OCI-LY3 (cell line): ENCODE measurements at regions not wholly inside any gene's neighbourhood (a gene's known extent, or its start where the extent isn't known, plus 50 kb on each side); places are given as distances from the start of the nearest gene placed in this dataset.
"Not testable (repeated sequence)": the region's sequence is repeated elsewhere in the genome, so short reads cannot be mapped to it uniquely, and the experiment has no call there.

Source experiments
- H2AFZ ChIP-seq: fragments of 200-600, 300-600 bp; shearing (Covaris generic); 2 replicates; pipeline ENCODE4 v1.6.0; 2014; ENCODE audit warnings: antibody characterized with exemption, low read depth, low read length
- H3K27ac ChIP-seq: fragments of 200-600, 300-600 bp; sonication (generic); 2 replicates; pipeline ENCODE4 v1.5.1; 2014; ENCODE audit warnings: mild to moderate bottlenecking, low read length, moderate library complexity, mixed read lengths
- H3K27me3 ChIP-seq: fragments of 200-600, 300-600 bp; sonication (generic); 2 replicates; pipeline ENCODE4 v1.6.1; 2014; ENCODE audit warnings: low read depth, low read length, mixed read lengths
- H3K36me3 ChIP-seq: fragments of 200-600, 300-600 bp; sonication (generic); replicated peaks from 2 replicates; pipeline ENCODE3; 2014; ENCODE audit warnings: low read depth, low read length, mixed read lengths
- H3K4me1 ChIP-seq: fragments of 300-600, 200-600 bp; sonication (generic); 2 replicates; pipeline ENCODE4 v1.6.1; 2014; ENCODE audit warnings: low read length, mixed read lengths
- H3K4me2 ChIP-seq: fragments of 200-600, 300-600 bp; sonication (generic); 2 replicates; pipeline ENCODE4 v1.6.1; 2014; ENCODE audit warnings: low read length, mixed read lengths
- H3K4me3 ChIP-seq: fragments of 300-600, 200-600 bp; sonication (generic); 2 replicates; pipeline ENCODE4 v1.5.1; 2014; ENCODE audit warnings: antibody characterized with exemption, mild to moderate bottlenecking, low read length, moderate library complexity
- H3K79me2 ChIP-seq: fragments of 300-600, 200-600 bp; shearing (Covaris generic); 2 replicates; pipeline ENCODE4 v1.6.1; 2014; ENCODE audit warnings: mild to moderate bottlenecking, low read length, mixed read lengths
- H3K9ac ChIP-seq: fragments of 300-600, 200-600 bp; shearing (Covaris generic); 2 replicates; pipeline ENCODE4 v1.6.0; 2014; ENCODE audit warnings: mild to moderate bottlenecking, low read length, moderate library complexity
- H3K9me3 ChIP-seq: fragments of 200-600, 300-600 bp; shearing (Covaris generic); 2 replicates; pipeline ENCODE4 v1.6.1; 2014; ENCODE audit warnings: low read length, mixed read lengths; ENCODE audit not compliant: insufficient read depth
- H4K20me1 ChIP-seq: fragments of 200-600, 300-600 bp; sonication (generic); 2 replicates; pipeline ENCODE4 v1.6.1; 2016; ENCODE audit warnings: low read length, mixed read lengths; ENCODE audit not compliant: insufficient read depth
- CTCF ChIP-seq: fragments of 200-600, 300-600 bp; sonication (generic); IDR thresholded peaks from 2 replicates; pipeline ENCODE4 v1.5.1; 2014; ENCODE audit warnings: antibody characterized with exemption, low read length, low read depth
- EZH2phosphoT487 ChIP-seq: fragments of 200-600 bp; shearing (Covaris generic); IDR thresholded peaks from 2 replicates; pipeline ENCODE4 v1.6.1; 2018; ENCODE audit warnings: antibody characterized with exemption, mixed run types, low read depth

DNA sequence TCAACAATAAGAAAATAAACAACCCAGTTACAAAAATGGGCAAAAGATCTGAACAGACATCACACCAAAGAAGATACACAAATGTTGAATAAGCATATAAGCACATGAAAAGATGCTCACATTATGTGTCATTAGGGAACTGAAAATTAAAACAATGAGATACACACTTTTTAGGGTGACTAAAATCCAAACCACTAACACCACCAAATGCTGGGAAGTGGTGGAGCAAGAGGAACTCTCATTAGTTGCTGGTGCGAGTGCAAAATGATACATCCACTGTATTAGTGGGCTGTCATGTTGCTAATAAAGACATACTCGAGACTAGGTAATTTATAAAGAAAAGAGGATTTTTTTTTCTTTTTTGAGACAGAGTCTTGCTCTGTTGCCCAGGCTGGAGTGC is 329.1 kb downstream of the TMEM38B start:
- Histone ChIP-seq H3K27me3 (peaks cover under 1% of the 10 kb centered on the region; the same call in 1 of the 2 replicates), H3K4me1 (peaks cover 16% of the 10 kb centered on the region), H3K9ac (no peak overlapping the region), H3K4me2 (peak overlapping the region; percentile 0; the same call in 1 of the 2 replicates), H4K20me1 (no peaks in the 10 kb centered on the region), H3K36me3 (peaks cover 21% of the 10 kb centered on the region), H2AFZ (no peak overlapping the region), H3K79me2 (no peaks in the 10 kb centered on the region), H3K9me3 (peaks cover 17% of the 10 kb centered on the region), H3K4me3 (no peak overlapping the region), H3K27ac (peak overlapping the region; percentile 43)
- TF ChIP-seq EZH2phosphoT487: no peak
- no peak for TF ChIP-seq CTCF

- no peak for TF ChIP-seq CTCF
- no peak for TF ChIP-seq EZH2phosphoT487
- H3K27me3 ChIP-seq: no peaks in the 10 kb centered on the region
- no peak overlapping the region for H3K9ac ChIP-seq
- H4K20me1 ChIP-seq: no peaks in the 10 kb centered on the region
- peaks cover 21% of the 10 kb centered on the region for H3K36me3 ChIP-seq
- H3K9me3 ChIP-seq: peaks cover 17% of the 10 kb centered on the region
- H2AFZ ChIP-seq: no peak overlapping the region
- no peak overlapping the region for H3K4me3 ChIP-seq
- no peaks in the 10 kb centered on the region for H3K79me2 ChIP-seq
- H3K4me2 ChIP-seq: no peak overlapping the region
- peaks cover 16% of the 10 kb centered on the region for H3K4me1 ChIP-seq
- no peak overlapping the region for H3K27ac ChIP-seq
Measured at GRCh38 chr9:106025453-106025852, 331.1 kb downstream of the TMEM38B start.

- not testable (repeated sequence) for H3K4me1 ChIP-seq, H3K9ac ChIP-seq, H3K27me3 ChIP-seq, H4K20me1 ChIP-seq, H3K27ac ChIP-seq, H2AFZ ChIP-seq, H3K4me3 ChIP-seq, H3K4me2 ChIP-seq, H3K79me2 ChIP-seq, H3K36me3 ChIP-seq, H3K9me3 ChIP-seq
Measured at GRCh38 chr9:106030146-106030545, 335.8 kb downstream of the TMEM38B start.

DNA sequence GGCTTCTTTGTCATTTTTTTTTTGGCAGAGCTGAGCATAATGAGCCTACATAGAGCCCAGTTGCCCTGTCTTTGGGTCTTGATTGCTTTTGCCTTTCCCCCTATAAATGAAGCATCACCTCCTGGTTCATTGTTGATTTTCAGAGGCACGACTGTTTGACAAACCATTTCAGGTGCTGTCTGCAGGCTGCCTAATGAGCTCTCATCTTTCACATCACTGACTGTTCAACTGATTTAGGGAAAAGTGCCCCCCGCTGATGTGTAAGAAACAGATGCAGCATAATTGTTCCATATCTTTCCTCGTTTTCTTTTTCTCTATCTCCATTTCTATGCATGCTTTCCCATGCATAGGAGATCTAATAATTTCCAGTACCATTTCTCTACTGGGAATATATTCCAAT is 338.6 kb downstream of the TMEM38B start:
- no peaks in the 10 kb centered on the region for H3K36me3 ChIP-seq
- H3K27me3 ChIP-seq: no peaks in the 10 kb centered on the region
- no peak overlapping the region for H2AFZ ChIP-seq
- H4K20me1 ChIP-seq: no peaks in the 10 kb centered on the region
- H3K4me1 ChIP-seq: no peaks in the 10 kb centered on the region
- no peaks in the 10 kb centered on the region for H3K79me2 ChIP-seq
- no peak for TF ChIP-seq EZH2phosphoT487
- TF ChIP-seq CTCF: no peak
- no peak overlapping the region for H3K4me2 ChIP-seq
- H3K4me3 ChIP-seq: no peak overlapping the region
- no peak overlapping the region for H3K27ac ChIP-seq
- H3K9ac ChIP-seq: no peak overlapping the region
- no peaks in the 10 kb centered on the region for H3K9me3 ChIP-seq

DNA sequence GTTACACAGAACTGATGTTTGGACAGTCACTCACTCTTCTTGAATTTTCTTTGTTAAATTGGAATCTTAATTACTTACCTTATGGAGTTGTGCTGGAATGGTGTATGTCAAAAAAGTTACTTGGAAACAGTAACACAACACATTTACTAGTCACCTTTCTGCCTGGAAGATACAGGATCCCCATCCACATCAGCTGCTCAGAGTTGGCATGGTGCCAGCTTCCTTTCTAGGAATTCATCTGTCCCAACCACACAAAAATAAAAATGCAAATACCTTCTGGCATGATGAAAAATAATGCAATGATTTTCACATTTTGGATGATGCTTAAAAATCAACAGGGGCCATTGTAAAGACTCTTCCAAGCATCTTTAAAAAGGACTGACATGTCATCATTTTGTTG is 341.5 kb downstream of the TMEM38B start:
- H3K27ac ChIP-seq: no peak overlapping the region
- H3K27me3 ChIP-seq: no peaks in the 10 kb centered on the region
- no peaks in the 10 kb centered on the region for H3K9me3 ChIP-seq
- no peaks in the 10 kb centered on the region for H3K36me3 ChIP-seq
- no peak overlapping the region for H3K4me3 ChIP-seq
- H4K20me1 ChIP-seq: no peaks in the 10 kb centered on the region
- H2AFZ ChIP-seq: no peak overlapping the region
- no peaks in the 10 kb centered on the region for H3K4me1 ChIP-seq
- H3K4me2 ChIP-seq: no peak overlapping the region
- H3K9ac ChIP-seq: no peak overlapping the region
- H3K79me2 ChIP-seq: no peaks in the 10 kb centered on the region
- no peak for TF ChIP-seq CTCF
- no peak for TF ChIP-seq EZH2phosphoT487
